ENCODE measurements at regions not wholly inside any gene's neighbourhood (a gene's known extent, or its start where the extent isn't known, plus 50 kb on each side); places are given as distances from the start of the nearest gene placed in this dataset.

DNA sequence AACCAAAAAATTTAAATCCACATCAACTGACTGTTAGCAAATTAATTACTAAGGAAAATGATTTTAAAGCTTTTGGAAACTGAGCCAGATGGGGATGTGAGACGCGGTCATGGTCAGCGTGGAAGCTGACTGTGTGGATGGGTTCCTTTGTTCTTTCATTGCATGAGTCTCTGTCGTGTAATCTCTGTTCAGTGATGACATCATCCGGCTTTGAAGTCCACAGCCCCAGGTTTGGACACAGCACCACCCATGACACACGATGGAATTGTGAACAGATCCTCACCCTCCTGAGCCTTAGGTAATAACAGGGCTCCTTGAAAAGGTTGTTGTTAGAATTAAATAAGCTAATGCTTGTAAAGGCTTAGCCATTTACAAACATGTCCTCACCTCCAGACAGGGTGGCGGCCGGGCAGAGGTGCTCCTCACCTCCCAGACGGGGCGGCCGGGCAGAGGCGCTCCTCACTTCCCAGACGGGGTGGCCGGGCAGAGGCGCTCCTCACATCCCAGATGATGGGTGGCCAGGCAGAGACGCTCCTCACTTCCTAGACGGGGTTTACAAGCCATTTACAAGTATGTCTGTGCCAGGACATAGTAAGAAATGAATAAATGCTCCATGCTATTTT is 677.3 kb downstream of the TBC1D22A start:
- no peaks in the 10 kb centered on the region for H3K4me1 ChIP-seq
- H3K36me3 ChIP-seq, result no peaks in the 10 kb centered on the region
- intact Hi-C loops (cut with DNase I), result no loop called here
- no peak for DNase-seq
- H3K4me3 ChIP-seq, result no peak overlapping the region
- TF ChIP-seq POLR2A (IDR thresholded peaks at IDR 0.05), result no peak
- TF ChIP-seq, protein P1, sequence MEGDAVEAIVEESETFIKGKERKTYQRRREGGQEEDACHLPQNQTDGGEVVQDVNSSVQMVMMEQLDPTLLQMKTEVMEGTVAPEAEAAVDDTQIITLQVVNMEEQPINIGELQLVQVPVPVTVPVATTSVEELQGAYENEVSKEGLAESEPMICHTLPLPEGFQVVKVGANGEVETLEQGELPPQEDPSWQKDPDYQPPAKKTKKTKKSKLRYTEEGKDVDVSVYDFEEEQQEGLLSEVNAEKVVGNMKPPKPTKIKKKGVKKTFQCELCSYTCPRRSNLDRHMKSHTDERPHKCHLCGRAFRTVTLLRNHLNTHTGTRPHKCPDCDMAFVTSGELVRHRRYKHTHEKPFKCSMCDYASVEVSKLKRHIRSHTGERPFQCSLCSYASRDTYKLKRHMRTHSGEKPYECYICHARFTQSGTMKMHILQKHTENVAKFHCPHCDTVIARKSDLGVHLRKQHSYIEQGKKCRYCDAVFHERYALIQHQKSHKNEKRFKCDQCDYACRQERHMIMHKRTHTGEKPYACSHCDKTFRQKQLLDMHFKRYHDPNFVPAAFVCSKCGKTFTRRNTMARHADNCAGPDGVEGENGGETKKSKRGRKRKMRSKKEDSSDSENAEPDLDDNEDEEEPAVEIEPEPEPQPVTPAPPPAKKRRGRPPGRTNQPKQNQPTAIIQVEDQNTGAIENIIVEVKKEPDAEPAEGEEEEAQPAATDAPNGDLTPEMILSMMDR (IDR thresholded peaks at IDR 0.05), result no peak
- H3K27ac ChIP-seq, result no peak overlapping the region
- 72 to 81% methylated on average over 7 to 8 of the region's 17 CpGs for whole genome bisulfite sequencing, 2 donors
- H3K9me3 ChIP-seq, result peaks cover 0 to 8% (median 0%) of the 10 kb centered on the region in 3 donors
- no peaks in the 10 kb centered on the region for H3K27me3 ChIP-seq

- H3K4me3 ChIP-seq, result no peak overlapping the region
- intact Hi-C loops (cut with DNase I), result no loop called here
- no peaks in the 10 kb centered on the region for H3K4me1 ChIP-seq
- no peak for TF ChIP-seq POLR2A (IDR thresholded peaks at IDR 0.05)
- TF ChIP-seq, protein P1 (IDR thresholded peaks at IDR 0.05), result no peak
- no peak for DNase-seq
- no peaks in the 10 kb centered on the region for H3K36me3 ChIP-seq
- 20 to 52% methylated on average over 3 of the region's 3 CpGs for WGBS, 2 donors
- H3K9me3 ChIP-seq, result peaks cover 0 to 8% (median 0%) of the 10 kb centered on the region in 3 donors
- H3K27me3 ChIP-seq, result no peaks in the 10 kb centered on the region
- no peak overlapping the region for H3K27ac ChIP-seq
Measured at GRCh38 chr22:47437636-47438035, 675.2 kb downstream of the TBC1D22A start.

DNA sequence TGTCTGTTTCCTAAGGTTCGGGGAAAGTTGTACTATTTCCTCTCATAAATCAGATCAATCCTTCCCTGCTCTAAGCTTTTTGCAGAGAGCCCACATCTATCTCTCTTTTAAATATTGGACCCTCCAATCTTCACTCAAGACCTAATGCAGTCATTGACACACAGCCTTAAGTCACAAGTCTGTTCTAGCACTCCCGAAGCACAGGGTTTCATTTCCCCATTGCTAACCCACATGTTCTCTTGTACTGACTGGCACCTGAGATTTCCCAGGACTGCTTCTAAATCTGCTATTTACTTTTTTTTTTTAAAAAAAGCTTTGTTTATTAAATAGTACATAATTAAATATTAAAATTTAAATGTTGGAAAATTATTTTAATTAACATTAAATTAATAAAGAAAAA is 674.7 kb downstream of the TBC1D22A start:
- no peaks in the 10 kb centered on the region for H3K27me3 ChIP-seq
- 75 to 85% methylated on average over 2 of the region's 2 CpGs for WGBS, 2 donors

GRCh38 chr22:47435826-47436225 is 673.4 kb downstream of the TBC1D22A start:
- intact Hi-C loops (cut with DNase I), result no loop called here
- no peak overlapping the region for H3K4me3 ChIP-seq
- H3K4me1 ChIP-seq, result no peaks in the 10 kb centered on the region
- TF ChIP-seq POLR2A (IDR thresholded peaks at IDR 0.05), result no peak
- TF ChIP-seq, protein P1 (IDR thresholded peaks at IDR 0.05), result no peak
- H3K27me3 ChIP-seq, result no peaks in the 10 kb centered on the region
- H3K9me3 ChIP-seq, result peaks cover 0 to 8% (median 0%) of the 10 kb centered on the region in 3 donors
- no peak overlapping the region for H3K27ac ChIP-seq
- no peak for DNase-seq
- WGBS, 2 donors, result 86 to 89% methylated on average over 7 of the region's 7 CpGs
- no peaks in the 10 kb centered on the region for H3K36me3 ChIP-seq

More for the DNA sequence above, 674.7 kb downstream of the TBC1D22A start:
- Histone ChIP-seq H3K9me3 (peaks cover 0 to 8% (median 0%) of the 10 kb centered on the region in 3 donors), H3K27ac (no peak overlapping the region), H3K4me1 (no peaks in the 10 kb centered on the region), H3K36me3 (no peaks in the 10 kb centered on the region), H3K4me3 (no peak overlapping the region)
- intact Hi-C loops (cut with DNase I), result no loop called here
- no peak for DNase-seq
- TF ChIP-seq, protein P1 (IDR thresholded peaks at IDR 0.05), result no peak
- TF ChIP-seq POLR2A (IDR thresholded peaks at IDR 0.05), result no peak

GRCh38 chr22:47435204-47435487 is 672.7 kb downstream of the TBC1D22A start:
- TF ChIP-seq, protein P1 (IDR thresholded peaks at IDR 0.05), result no peak
- no peak for TF ChIP-seq POLR2A (IDR thresholded peaks at IDR 0.05)
- intact Hi-C loops (cut with DNase I), result no loop called here
- 78 to 81% methylated on average over 2 to 5 of the region's 5 CpGs for WGBS, 2 donors
- Histone ChIP-seq H3K36me3 (no peaks in the 10 kb centered on the region), H3K4me1 (no peaks in the 10 kb centered on the region), H3K4me3 (no peak overlapping the region), H3K27me3 (no peaks in the 10 kb centered on the region), H3K9me3 (peaks cover 0 to 8% (median 0%) of the 10 kb centered on the region in 3 donors), H3K27ac (no peak overlapping the region)
- DNase-seq, result no peak

All from esophagus squamous epithelium (tissue), 5 donors.